ENCODE measurements at regions not wholly inside any gene's neighbourhood (a gene's known extent, or its start where the extent isn't known, plus 50 kb on each side); places are given as distances from the start of the nearest gene placed in this dataset.

DNA sequence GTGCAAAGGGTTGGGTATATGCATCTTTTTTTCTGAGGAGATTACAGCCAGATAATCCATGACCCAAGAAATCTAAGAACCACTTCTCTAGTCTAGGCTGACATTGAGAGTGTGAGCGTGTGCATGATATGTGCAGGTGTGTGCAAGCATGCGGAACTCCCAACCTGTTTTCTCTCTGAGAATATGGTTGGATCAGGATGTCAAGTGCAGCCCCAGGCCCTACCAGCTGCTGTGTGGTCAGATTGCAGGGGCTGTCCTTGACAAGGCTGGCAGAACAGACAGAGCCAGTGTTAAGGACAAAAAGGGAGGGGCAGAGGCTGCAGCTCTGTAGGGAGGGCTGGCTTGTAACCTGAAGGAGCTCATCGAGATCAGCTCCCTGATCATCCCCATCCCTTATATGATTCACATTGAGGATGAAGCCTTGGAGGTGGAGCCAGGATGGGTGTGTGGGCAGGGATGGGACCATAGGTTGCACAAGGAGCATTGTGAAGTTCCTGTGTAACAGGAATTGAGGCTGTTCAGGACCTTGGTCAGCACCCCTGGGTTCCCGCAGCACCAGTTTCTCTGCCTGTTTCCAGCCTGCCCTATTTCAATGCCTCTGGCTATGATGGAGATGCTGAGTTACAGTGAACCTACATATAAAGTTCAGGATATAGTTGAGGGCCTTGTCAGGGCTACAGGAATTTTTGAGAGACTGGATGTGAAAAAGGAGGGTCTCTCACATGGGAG is 52.6 kb upstream of the ARAP3 start:
- Histone ChIP-seq H3K27me3 (ENCODE audit: control insufficient read depth in 3 of 3, insufficient read depth in 3 of 3, low read length in 2 of 3) (peaks cover 0 to 2% (median 0%) of the 10 kb centered on the region in 3 donors), H3K4me3 (no peak overlapping the region), H3K9me3 (ENCODE audit: control insufficient read depth in 4 of 4, insufficient read depth in 3 of 4, low read length in 3 of 4) (peaks cover 0 to 3% (median 0%) of the 10 kb centered on the region in 4 donors), H3K27ac (ENCODE audit: low read depth in 1 of 2, low read length in 1 of 2) (no peak overlapping the region), H3K4me1 (ENCODE audit: control insufficient read depth in 5 of 5, insufficient read depth in 5 of 5, low read length in 5 of 5) (no peaks in the 10 kb centered on the region), H3K9ac (ENCODE audit: insufficient read depth in 1 of 2, low read length in 2 of 2) (no peak overlapping the region), H3K36me3 (ENCODE audit: control insufficient read depth in 4 of 4, insufficient read depth in 4 of 4, low read length in 4 of 4) (no peaks in the 10 kb centered on the region)
- DNase-seq (peak; percentile 63 to 80 (median 69)), ATAC-seq (ENCODE audit: insufficient read depth, low FRiP score) (no peak)
- TF ChIP-seq, protein P1, sequence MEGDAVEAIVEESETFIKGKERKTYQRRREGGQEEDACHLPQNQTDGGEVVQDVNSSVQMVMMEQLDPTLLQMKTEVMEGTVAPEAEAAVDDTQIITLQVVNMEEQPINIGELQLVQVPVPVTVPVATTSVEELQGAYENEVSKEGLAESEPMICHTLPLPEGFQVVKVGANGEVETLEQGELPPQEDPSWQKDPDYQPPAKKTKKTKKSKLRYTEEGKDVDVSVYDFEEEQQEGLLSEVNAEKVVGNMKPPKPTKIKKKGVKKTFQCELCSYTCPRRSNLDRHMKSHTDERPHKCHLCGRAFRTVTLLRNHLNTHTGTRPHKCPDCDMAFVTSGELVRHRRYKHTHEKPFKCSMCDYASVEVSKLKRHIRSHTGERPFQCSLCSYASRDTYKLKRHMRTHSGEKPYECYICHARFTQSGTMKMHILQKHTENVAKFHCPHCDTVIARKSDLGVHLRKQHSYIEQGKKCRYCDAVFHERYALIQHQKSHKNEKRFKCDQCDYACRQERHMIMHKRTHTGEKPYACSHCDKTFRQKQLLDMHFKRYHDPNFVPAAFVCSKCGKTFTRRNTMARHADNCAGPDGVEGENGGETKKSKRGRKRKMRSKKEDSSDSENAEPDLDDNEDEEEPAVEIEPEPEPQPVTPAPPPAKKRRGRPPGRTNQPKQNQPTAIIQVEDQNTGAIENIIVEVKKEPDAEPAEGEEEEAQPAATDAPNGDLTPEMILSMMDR (IDR thresholded peaks at IDR 0.05; ENCODE audit: control extremely low read depth, extremely low read depth) = no peak
- 53 to 54% methylated on average over 4 of the region's 4 CpGs for WGBS, 2 donors

DNA sequence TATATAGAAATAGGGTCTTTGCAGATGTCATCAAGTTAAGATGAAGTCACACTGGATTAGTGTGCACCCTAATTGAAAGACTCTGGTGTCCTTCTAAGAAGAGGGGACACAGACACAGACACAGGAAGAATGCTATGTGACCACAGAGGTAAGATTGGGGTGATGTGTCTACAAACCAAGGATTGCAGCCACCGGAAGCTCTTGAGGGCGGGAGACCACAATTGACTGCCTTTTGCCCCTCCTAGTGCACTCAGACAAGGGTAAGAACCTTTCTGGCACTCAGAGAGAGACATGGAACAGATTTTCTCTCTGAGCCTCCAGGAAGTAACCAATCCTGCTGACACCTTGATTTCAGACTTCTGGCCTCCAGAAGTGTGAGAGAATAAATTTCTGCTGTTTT is 51.2 kb upstream of the ARAP3 start:
- Histone ChIP-seq H3K4me3 (no peak overlapping the region), H3K36me3 (ENCODE audit: control insufficient read depth in 4 of 4, insufficient read depth in 4 of 4, low read length in 4 of 4) (no peaks in the 10 kb centered on the region), H3K27ac (ENCODE audit: low read depth in 1 of 2, low read length in 1 of 2) (no peak overlapping the region), H3K9ac (ENCODE audit: insufficient read depth in 1 of 2, low read length in 2 of 2) (no peak overlapping the region), H3K27me3 (ENCODE audit: control insufficient read depth in 3 of 3, insufficient read depth in 3 of 3, low read length in 2 of 3) (peaks cover 0 to 2% (median 0%) of the 10 kb centered on the region in 3 donors), H3K9me3 (ENCODE audit: control insufficient read depth in 4 of 4, insufficient read depth in 3 of 4, low read length in 3 of 4) (peaks cover 0 to 3% (median 0%) of the 10 kb centered on the region in 4 donors), H3K4me1 (ENCODE audit: control insufficient read depth in 5 of 5, insufficient read depth in 5 of 5, low read length in 5 of 5) (no peaks in the 10 kb centered on the region)
- TF ChIP-seq, protein P1 (IDR thresholded peaks at IDR 0.05; ENCODE audit: control extremely low read depth, extremely low read depth) = no peak
- 70 to 78% methylated on average over 2 of the region's 2 CpGs for WGBS, 2 donors
- ATAC-seq (ENCODE audit: insufficient read depth, low FRiP score) (no peak), DNase-seq (no peak)

DNA sequence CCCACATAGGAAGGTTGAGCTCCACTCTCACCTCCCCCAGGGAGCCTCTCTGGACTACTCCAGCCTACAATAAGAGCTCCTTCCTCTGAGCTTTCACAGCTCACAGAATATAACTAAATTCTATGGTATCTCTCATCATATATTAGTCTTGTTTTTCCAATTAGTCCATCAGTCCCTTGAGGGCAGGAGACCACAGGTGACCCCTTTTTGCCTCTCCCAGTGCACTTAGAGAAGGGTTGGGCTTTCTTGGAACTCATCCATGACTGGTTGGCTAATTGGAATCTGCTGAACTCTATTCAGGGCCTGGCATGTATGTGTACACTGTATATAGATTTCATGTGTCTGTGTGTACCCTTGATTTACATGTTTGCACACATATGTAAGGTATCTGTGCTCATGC is 50.4 kb upstream of the ARAP3 start:
- Histone ChIP-seq H3K4me3 (no peak overlapping the region), H3K9ac (ENCODE audit: insufficient read depth in 1 of 2, low read length in 2 of 2) (no peak overlapping the region), H3K4me1 (ENCODE audit: control insufficient read depth in 5 of 5, insufficient read depth in 5 of 5, low read length in 5 of 5) (no peaks in the 10 kb centered on the region), H3K9me3 (ENCODE audit: control insufficient read depth in 4 of 4, insufficient read depth in 3 of 4, low read length in 3 of 4) (peaks cover 0 to 3% (median 0%) of the 10 kb centered on the region in 4 donors), H3K27me3 (ENCODE audit: control insufficient read depth in 3 of 3, insufficient read depth in 3 of 3, low read length in 2 of 3) (peaks cover 0 to 2% (median 0%) of the 10 kb centered on the region in 3 donors), H3K36me3 (ENCODE audit: control insufficient read depth in 4 of 4, insufficient read depth in 4 of 4, low read length in 4 of 4) (no peaks in the 10 kb centered on the region), H3K27ac (ENCODE audit: low read depth in 1 of 2, low read length in 1 of 2) (no peak overlapping the region)
- TF ChIP-seq, protein P1 (IDR thresholded peaks at IDR 0.05; ENCODE audit: control extremely low read depth, extremely low read depth) = no peak
- DNase-seq = no peak
- ATAC-seq (ENCODE audit: insufficient read depth, low FRiP score) = no peak
